ENCODE measurements at regions not wholly inside any gene's neighbourhood (a gene's known extent, or its start where the extent isn't known, plus 50 kb on each side); places are given as distances from the start of the nearest gene placed in this dataset.

DNA sequence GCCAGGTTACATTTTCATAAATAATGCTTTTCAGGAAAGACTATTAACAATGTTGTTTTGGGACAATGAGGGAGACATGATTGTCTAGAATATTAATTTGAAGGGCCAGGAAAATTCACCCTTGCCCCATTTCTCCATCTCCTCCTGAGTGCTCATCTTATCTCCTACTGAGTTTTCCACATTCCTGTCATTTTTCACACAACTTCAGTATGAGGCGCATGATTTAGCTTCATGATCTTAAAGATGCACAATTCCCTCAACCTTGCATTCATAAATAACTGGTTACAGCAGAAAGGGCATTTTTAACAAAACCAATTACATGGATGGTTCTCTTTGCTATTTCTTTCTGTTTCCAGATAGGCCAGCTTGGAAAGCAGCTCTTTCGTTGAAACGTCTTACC lies 1699.2 kb upstream of the IGFBP7 start:
- TF ChIP-seq, protein P1, sequence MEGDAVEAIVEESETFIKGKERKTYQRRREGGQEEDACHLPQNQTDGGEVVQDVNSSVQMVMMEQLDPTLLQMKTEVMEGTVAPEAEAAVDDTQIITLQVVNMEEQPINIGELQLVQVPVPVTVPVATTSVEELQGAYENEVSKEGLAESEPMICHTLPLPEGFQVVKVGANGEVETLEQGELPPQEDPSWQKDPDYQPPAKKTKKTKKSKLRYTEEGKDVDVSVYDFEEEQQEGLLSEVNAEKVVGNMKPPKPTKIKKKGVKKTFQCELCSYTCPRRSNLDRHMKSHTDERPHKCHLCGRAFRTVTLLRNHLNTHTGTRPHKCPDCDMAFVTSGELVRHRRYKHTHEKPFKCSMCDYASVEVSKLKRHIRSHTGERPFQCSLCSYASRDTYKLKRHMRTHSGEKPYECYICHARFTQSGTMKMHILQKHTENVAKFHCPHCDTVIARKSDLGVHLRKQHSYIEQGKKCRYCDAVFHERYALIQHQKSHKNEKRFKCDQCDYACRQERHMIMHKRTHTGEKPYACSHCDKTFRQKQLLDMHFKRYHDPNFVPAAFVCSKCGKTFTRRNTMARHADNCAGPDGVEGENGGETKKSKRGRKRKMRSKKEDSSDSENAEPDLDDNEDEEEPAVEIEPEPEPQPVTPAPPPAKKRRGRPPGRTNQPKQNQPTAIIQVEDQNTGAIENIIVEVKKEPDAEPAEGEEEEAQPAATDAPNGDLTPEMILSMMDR (IDR thresholded peaks at IDR 0.05), result no peak
- TF ChIP-seq POLR2A (IDR thresholded peaks at IDR 0.05), result no peak
